Superior temporal gyrus (tissue), 1 donor: ENCODE measurements at regions not wholly inside any gene's neighbourhood (a gene's known extent, or its start where the extent isn't known, plus 50 kb on each side); places are given as distances from the start of the nearest gene placed in this dataset.
"Not testable (repeated sequence)": the region's sequence is repeated elsewhere in the genome, so short reads cannot be mapped to it uniquely, and the experiment has no call there.

ENCODE experiments used
- DNase-seq: peaks from one replicate; pipeline ENCODE4 v3.0.0-alpha.2; 2016; ENCODE audit errors: extremely low spot score

DNA sequence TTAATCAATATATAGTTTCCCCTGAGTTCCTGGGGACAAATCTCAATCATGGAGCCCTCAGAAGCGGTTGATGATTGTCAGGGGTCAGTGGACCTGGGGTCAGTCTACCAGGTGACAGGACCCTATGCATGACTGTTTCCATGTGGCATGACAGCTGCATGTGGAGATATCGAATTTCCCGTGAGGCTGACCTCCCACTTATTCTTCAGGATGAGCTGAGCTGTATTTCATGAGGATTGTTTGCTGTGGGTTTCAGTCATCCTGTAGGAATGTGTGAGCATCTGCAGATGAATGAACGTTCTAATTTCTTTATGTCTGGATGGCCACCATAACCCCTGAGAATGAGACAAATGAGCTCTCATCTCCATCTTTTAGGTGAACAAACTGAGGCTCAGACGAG, 93.0 kb upstream of the HES1 start:
- no peak for DNase-seq

- DNase-seq: no peak
These were observed 92.4 kb upstream of the HES1 start for GRCh38 chr3:194043516-194043915.

- no peak for DNase-seq
These were observed 90.7 kb upstream of the HES1 start for GRCh38 chr3:194045289-194045688.

DNA sequence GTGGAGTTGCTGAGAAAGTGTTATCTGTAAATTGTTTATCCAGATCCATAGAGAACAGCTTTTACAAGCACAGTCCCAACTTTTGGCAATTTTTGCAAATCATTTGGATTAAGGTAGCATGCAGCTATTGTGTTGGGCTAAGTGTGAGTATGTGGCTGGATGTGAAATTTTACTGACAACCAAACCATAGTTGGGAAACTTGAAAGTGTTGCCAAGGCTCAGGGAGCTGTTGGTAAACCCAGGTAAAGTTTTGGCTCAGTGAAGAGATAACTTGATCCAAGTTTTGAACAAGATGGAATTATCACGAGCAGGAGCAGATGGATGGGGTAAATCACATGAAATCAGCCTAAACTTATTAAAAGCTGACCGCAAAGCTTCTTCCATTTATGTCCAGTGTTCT, 90.0 kb upstream of the HES1 start:
- DNase-seq: no peak

- DNase-seq: no peak
These were observed 89.4 kb upstream of the HES1 start for GRCh38 chr3:194046531-194046930.

- DNase-seq: peak; percentile 71
These were observed 88.8 kb upstream of the HES1 start for GRCh38 chr3:194046995-194047645.

- DNase-seq: no peak
These were observed 86.6 kb upstream of the HES1 start for GRCh38 chr3:194049394-194049793.

- DNase-seq: no peak
These were observed 85.1 kb upstream of the HES1 start for GRCh38 chr3:194050782-194051320.

- DNase-seq: no peak
These were observed 84.4 kb upstream of the HES1 start for GRCh38 chr3:194051366-194052149.

- DNase-seq: no peak
These were observed 82.8 kb upstream of the HES1 start for GRCh38 chr3:194053136-194053535.

DNA sequence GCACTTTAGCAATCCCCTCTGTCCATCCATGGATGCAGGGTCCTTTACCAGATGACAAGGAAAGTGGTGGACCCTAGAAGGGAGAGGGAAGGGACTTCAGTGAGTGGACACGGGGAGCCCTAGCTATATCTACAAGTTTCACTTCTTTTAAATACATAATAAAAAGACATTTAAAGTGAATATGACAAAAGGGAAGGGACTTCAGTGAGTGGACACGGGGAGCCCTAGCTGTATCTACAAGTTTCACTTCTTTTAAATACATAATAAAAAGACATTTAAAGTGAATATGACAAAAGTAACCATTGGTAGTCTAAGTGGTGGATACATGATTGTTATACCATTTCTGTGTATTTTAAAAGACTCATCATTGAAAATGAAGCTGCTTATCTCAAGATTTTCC, 81.9 kb upstream of the HES1 start:
- DNase-seq: no peak

GRCh38 chr3:194054540-194054939, 81.4 kb upstream of the HES1 start:
- DNase-seq: no peak

DNA sequence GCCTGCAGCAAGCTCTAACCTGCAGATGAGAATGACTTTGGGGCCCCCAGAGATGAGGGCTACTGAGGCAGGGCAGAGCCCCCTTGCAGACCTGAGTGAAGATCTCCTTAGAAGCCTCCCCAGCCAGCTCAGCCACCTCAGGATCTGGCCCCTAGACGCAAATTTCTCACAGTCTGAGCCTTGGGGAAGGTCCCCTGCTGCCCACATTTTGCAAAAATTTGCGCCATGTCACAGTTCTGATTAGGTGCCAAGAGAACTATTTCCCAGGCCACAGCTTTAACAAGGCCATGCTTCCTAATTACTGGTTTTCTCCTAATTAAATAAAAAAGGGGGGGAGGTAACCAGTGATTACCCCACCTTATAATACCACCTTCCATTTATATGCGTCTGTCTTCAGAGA, 81.0 kb upstream of the HES1 start:
- DNase-seq: no peak

- not testable (repeated sequence) for DNase-seq
These were observed 79.6 kb upstream of the HES1 start for GRCh38 chr3:194056323-194056722.

DNA sequence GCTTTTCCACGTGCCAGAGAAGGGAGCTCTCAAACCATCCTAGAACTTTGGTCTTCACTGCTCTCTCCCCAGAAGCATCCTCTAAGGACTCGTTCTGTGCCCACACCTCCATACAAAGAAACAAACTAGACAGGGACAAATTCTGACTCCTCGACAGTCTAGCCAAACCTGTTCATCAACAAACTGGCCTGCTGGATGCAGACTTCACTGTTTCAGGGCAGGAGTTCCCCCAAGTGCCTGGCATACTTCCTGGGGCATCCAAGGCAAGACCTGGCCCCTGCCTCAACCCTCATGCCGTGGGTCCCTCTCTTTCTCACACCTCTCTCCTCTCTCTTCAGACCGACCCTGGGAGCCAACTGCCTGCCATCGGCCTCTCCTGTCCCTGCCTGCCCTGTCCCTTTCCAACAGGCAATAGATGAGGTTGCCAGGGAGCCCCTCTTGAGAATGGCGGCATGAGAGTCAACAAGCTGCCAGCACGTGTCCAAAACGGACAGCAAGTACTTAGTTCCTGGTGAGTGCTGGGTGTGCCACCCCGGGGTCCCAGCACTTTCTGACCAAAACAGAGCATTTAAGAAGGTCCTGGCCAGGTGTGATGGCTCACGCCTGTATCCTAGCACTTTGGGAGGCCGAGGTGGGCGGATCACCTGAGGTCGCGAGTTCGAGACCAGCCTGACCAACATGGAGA, 79.1 kb upstream of the HES1 start:
- no peak for DNase-seq

DNA sequence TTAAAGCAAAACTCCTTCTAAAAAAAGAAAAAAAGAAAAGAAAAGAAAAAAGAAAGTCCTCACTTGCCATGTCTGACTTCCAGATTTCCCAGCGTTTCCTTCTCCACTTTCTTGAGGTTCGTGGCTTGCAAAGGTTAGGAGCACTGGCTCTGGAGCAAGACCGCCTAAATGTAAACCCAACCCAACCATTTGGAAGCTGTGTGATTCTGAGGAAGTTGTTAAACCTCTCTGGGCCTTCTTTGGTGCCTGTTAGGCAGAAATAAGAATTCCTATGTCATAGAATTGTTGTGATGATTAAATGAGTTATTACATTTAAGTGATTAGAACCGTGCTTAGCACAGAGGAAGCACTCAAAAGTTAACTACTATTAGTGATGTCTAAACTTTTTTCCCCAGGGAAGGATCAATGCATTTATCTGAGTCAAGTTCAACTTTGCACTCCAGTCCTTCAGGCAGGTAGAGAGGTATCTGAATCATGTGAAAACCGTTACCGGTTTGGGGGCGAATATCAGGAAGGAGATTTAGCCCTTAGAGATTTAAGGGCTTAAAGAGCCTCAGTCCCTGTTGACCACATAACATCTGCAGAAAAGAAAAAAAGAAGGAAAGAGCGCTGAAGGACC, 78.3 kb upstream of the HES1 start:
- no peak for DNase-seq

- DNase-seq: no peak
These were observed 77.8 kb upstream of the HES1 start for GRCh38 chr3:194058189-194058571.

DNA sequence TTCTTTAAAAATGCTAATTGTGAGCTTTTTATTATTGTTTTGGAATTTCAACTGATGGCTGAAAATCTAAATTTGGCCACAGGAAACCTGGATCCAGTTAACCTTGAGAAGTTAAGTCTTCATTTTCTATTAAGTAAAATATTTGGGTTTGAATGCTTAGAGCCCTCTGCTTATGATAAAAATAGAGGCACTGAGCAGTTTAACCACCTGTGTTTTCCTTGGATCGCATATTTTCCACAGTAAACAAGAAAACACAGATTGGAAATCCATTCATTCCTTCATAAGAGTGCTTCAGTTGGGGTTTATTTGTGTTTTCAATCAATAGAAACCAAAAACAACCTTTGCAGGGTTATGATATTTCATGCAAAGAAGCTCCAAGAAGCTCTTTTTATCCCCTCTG, 77.2 kb upstream of the HES1 start:
- no peak for DNase-seq

DNA sequence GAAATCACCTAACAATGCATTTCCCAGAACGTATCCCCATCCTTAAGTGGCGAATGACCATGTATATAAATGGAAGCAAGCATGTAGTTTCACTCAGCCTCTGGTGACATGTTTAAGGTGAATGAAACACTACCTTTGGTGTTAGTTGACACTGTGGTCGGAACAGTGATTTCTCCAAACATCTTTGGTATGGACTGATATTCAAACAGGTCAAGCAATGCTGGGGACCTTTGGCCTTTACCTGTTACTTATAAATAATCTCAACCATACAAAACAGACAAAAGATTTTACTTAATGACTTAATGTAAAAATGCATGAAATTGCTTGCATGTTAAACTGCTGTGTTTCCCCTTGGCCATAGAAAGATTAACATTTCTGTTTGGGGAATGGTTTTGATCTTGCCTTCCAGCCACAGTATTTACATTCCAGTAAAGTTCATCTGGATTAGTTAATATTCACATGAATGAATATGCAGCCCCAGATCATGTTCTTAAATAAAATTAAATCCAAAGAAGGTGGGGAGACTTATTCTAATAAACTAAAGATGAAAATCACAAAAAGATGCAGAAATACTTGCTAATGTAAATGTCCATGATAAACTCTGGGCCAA, 74.4 kb upstream of the HES1 start:
- no peak for DNase-seq

GRCh38 chr3:194062830-194063229, 73.1 kb upstream of the HES1 start:
- no peak for DNase-seq

GRCh38 chr3:194064380-194065332, 71.3 kb upstream of the HES1 start:
- no peak for DNase-seq
